RWPE1 (cell line): ENCODE measurements at regions not wholly inside any gene's neighbourhood (a gene's known extent, or its start where the extent isn't known, plus 50 kb on each side); places are given as distances from the start of the nearest gene placed in this dataset.

Experiments
- CTCF ChIA-PET: fragments of 350-600 bp; sonication (Branson Sonifier 250); formaldehyde crosslinking; extraction: SDS; loops from one replicate; lab custom pipeline; 2021; lab: Yijun Ruan, JAX
- POLR2A ChIA-PET: fragments of 400-600 bp; formaldehyde crosslinking; extraction: SDS; loops from one replicate; lab custom pipeline; 2020; ENCODE audit warnings: antibody characterized with exemption; ENCODE audit not compliant: low non-redundant PET; lab: Yijun Ruan, JAX
- DNase-seq: peaks from one replicate; pipeline ENCODE4 v3.0.0; 2012; ENCODE audit warnings: low spot score
- H3K27ac ChIP-seq: fragments of 450-650 bp; 2 replicates; pipeline ENCODE4 v1.5.1; 2017
- CTCF ChIP-seq: fragments of 450-650 bp; conservative IDR thresholded peaks from 2 replicates; pipeline ENCODE4 v1.5.1; 2017; ENCODE audit warnings: low read depth, mild to moderate bottlenecking

DNA sequence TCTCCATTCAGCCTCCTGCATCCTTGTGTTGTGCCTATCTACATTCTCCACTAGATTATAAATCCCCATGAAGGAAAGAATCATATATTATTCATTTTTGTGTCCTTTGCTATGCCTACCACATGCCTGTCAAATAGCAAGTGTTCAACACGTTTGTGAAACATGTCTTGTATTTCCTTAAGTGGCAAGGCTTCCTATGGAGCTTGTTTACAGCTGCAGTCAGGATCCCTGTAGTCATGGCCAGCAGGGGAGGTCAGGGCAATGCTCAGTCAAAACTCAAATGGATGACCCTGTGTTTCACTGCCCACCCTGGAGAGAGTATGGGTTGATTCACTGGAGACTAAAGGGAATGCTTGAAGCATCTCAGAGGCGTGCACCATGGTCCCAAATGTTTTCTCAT is 191.7 kb upstream of the ATP11B start:
- TF ChIP-seq CTCF: no peak
- ChIA-PET CTCF (no interaction called here), POLR2A (no interaction called here)
- no peak overlapping the region for H3K27ac ChIP-seq
- DNase-seq: no peak

- no peak for TF ChIP-seq CTCF
- H3K27ac ChIP-seq: peak overlapping the region; percentile 59
- no peak for DNase-seq
- ChIA-PET CTCF (interaction anchor here (0.6 to 0.7 kb wide), 2 partner anchors 43 to 245 kb away, joined by 3 read pairs; no protein-coding TSS in a partner anchor), POLR2A (no interaction called here)
Measured at GRCh38 chr3:182603501-182603900, 189.8 kb upstream of the ATP11B start.

DNA sequence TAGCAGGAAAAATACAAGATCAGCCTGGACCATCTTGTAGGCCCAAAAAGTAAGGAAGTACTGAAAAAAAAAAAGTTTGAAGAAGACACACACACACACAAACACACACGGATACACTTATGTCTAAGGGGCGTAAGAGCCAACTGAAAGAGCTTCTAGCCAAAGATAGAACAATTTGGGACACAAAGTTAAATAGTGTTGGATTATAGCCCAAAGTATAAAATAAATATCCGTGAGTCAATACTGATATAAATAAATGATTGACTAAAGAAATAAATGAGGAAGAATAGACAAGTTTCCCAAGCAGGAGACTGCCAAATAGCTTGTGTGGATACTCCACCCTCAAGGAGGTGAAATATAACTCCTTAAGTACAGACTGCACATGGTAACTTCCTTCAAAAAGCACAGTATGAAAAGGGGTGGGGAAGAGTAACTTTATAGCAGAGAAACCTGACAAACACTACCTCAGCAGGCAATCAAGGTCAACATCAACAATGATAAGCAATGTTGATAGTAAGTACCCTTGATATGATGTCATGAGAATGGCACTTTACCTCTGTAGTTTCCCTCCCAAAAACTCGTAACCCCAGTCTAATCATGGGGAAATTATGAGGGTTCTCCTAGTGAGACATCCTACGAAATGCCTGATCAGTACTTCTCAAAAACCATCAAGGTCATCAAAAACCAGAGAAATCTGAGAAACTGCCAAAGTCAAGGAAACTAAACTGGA is 187.3 kb upstream of the ATP11B start:
- no peak for DNase-seq
- ChIA-PET CTCF (no interaction called here), POLR2A (no interaction called here)
- no peak overlapping the region for H3K27ac ChIP-seq
- no peak for TF ChIP-seq CTCF

- DNase-seq: no peak
- H3K27ac ChIP-seq: no peak overlapping the region
- CTCF ChIA-PET: no interaction called here
- POLR2A ChIA-PET: no interaction called here
- TF ChIP-seq CTCF: no peak
Measured at GRCh38 chr3:182606905-182607504, 186.3 kb upstream of the ATP11B start.

GRCh38 chr3:182608832-182609231 is 184.5 kb upstream of the ATP11B start:
- POLR2A ChIA-PET: no interaction called here
- DNase-seq: no peak
- H3K27ac ChIP-seq: no peak overlapping the region
- CTCF ChIA-PET: no interaction called here
- no peak for TF ChIP-seq CTCF

- TF ChIP-seq CTCF: no peak
- H3K27ac ChIP-seq: no peak overlapping the region
- POLR2A ChIA-PET: no interaction called here
- DNase-seq: peak; percentile 88
- CTCF ChIA-PET: no interaction called here
Measured at GRCh38 chr3:182609575-182610156, 183.6 kb upstream of the ATP11B start.
